Neural progenitor cell (in vitro differentiated cells): ENCODE measurements at regions not wholly inside any gene's neighbourhood (a gene's known extent, or its start where the extent isn't known, plus 50 kb on each side); places are given as distances from the start of the nearest gene placed in this dataset.

Experiments
- DNase-seq: peaks from one replicate; pipeline ENCODE4 v3.0.0-alpha.2; 2016; ENCODE audit warnings: low spot score
- H2AFZ ChIP-seq: fragments of 200-600 bp; sonication (generic); replicated peaks from 2 replicates; pipeline ENCODE4 v1.6.1; 2016; ENCODE audit warnings: antibody characterized with exemption
- H3F3A ChIP-seq: fragments of 200-600 bp; sonication (generic); 2 replicates; pipeline ENCODE4 v1.6.1; 2016; ENCODE audit warnings: antibody characterized with exemption, low read depth
- H3K27ac ChIP-seq: fragments of 200-600 bp; sonication (generic); 2 replicates; pipeline ENCODE4 v1.5.1; 2016; ENCODE audit warnings: mild to moderate bottlenecking
- H3K27me3 ChIP-seq: fragments of 200-600 bp; sonication (generic); 2 replicates; pipeline ENCODE4 v1.6.1; 2016; ENCODE audit warnings: mild to moderate bottlenecking, moderate library complexity
- H3K36me3 ChIP-seq: fragments of 200-600 bp; sonication (generic); 2 replicates; pipeline ENCODE4 v1.5.1; 2016
- H3K4me1 ChIP-seq: fragments of 200-600 bp; sonication (generic); 2 replicates; pipeline ENCODE4 v1.6.1; 2016; ENCODE audit warnings: mixed run types
- H3K4me2 ChIP-seq: fragments of 200-600 bp; sonication (generic); 2 replicates; pipeline ENCODE4 v1.6.1; 2016
- H3K4me3 ChIP-seq: fragments of 200-600 bp; sonication (generic); 2 replicates; pipeline ENCODE4 v1.5.1; 2016
- H3K79me2 ChIP-seq: fragments of 200-600 bp; sonication (generic); 2 replicates; pipeline ENCODE4 v1.6.1; 2016; ENCODE audit warnings: low read depth
- H3K9ac ChIP-seq: fragments of 200-600 bp; sonication (generic); 2 replicates; pipeline ENCODE4 v1.6.1; 2016
- H3K9me3 ChIP-seq: fragments of 200-600 bp; sonication (generic); 2 replicates; pipeline ENCODE4 v1.5.1; 2016; ENCODE audit warnings: low read depth
- H4K20me1 ChIP-seq: fragments of 200-600 bp; sonication (generic); 2 replicates; pipeline ENCODE4 v1.6.1; 2016; ENCODE audit warnings: low read depth
- H3K27ac Mint-ChIP-seq: 3 replicates; pipeline ENCODE4 v1.8.0; 2021; ENCODE audit warnings: mixed read lengths
- H3K27me3 Mint-ChIP-seq: 2 replicates; pipeline ENCODE4 v1.8.0; 2022; ENCODE audit warnings: low read depth, mild to moderate bottlenecking, inconsistent platforms, moderate library complexity, mixed read lengths; ENCODE audit not compliant: insufficient read depth
- H3K36me3 Mint-ChIP-seq: 3 replicates; pipeline ENCODE4 v1.8.0; 2021; ENCODE audit warnings: mixed read lengths
- H3K4me1 Mint-ChIP-seq: 3 replicates; pipeline ENCODE4 v1.8.0; 2021; ENCODE audit warnings: mixed read lengths
- H3K4me3 Mint-ChIP-seq: 3 replicates; pipeline ENCODE4 v1.8.0; 2021; ENCODE audit warnings: mild to moderate bottlenecking, moderate library complexity, mixed read lengths
- H3K9me3 Mint-ChIP-seq: 3 replicates; pipeline ENCODE4 v1.8.0; 2020; ENCODE audit warnings: mixed read lengths
- CTCF ChIP-seq: fragments of 200-600 bp; sonication (generic); IDR thresholded peaks from 2 replicates; pipeline ENCODE4 v1.5.1; 2017; ENCODE audit warnings: antibody characterized with exemption, mild to moderate bottlenecking
- EZH2 ChIP-seq: fragments of 200-600 bp; sonication (generic); IDR thresholded peaks from 2 replicates; pipeline ENCODE4 v1.6.1; 2017; ENCODE audit warnings: antibody characterized with exemption, mild to moderate bottlenecking, moderate library complexity
- EZH2phosphoT487 ChIP-seq: fragments of 200-600 bp; sonication (generic); IDR thresholded peaks from 2 replicates; pipeline ENCODE4 v1.6.1; 2017; ENCODE audit warnings: antibody characterized with exemption

DNA sequence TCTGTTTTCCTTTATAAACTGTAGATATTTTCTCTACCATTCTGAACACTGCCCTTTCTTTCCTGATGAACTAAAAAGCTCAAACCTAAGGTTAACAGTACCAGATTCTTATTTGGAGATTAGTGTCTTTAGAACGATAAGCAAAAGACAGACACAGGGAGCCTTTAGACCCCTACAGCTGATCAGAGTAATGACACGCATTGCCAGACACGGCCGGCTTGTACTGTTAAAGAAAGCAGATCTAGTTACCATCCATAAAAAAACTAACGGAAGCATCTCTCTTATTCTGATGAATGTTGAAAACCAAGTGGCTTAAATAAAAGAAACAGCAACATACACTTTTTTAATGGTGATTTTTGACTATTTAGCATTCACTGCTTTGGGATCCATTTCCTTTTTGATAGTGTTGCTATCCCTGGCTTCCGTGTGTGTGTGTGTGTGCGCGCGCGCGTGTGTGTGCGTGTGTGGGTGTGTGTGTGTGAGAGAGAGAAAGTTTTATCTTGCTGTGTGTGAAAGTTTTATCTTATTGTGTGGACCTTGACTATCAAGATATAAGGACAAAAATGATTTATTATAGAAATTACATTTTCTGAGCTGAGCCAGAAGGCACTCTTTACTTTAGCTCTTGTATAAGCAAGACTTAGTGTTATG lies 95.6 kb upstream of the SLC35B3 start:
- no peak overlapping the region for H3K27ac Mint-ChIP-seq
- peak; percentile 28 for DNase-seq
- Histone ChIP-seq H3K79me2 (no peaks in the 10 kb centered on the region), H2AFZ (no peak overlapping the region), H3K4me1 (peaks cover 5% of the 10 kb centered on the region), H3F3A (no peaks in the 10 kb centered on the region), H3K9me3 (no peaks in the 10 kb centered on the region), H3K36me3 (no peaks in the 10 kb centered on the region), H4K20me1 (no peaks in the 10 kb centered on the region), H3K9ac (no peak overlapping the region), H3K4me2 (no peak overlapping the region), H3K27me3 (no peaks in the 10 kb centered on the region), H3K27ac (no peak overlapping the region), H3K4me3 (no peak overlapping the region)
- peaks cover 11% of the 10 kb centered on the region for H3K4me1 Mint-ChIP-seq
- H3K27me3 Mint-ChIP-seq, result peaks cover 3% of the 10 kb centered on the region
- TF ChIP-seq EZH2phosphoT487 (no peak), CTCF (peak; percentile 30), EZH2 (no peak)
- no peaks in the 10 kb centered on the region for H3K9me3 Mint-ChIP-seq
- H3K36me3 Mint-ChIP-seq, result no peaks in the 10 kb centered on the region
- no peak overlapping the region for H3K4me3 Mint-ChIP-seq

GRCh38 chr6:8529250-8529649 lies 93.9 kb upstream of the SLC35B3 start:
- Mint-ChIP-seq H3K27ac (no peak overlapping the region), H3K4me3 (no peak overlapping the region), H3K4me1 (peaks cover 11% of the 10 kb centered on the region), H3K27me3 (peaks cover 3% of the 10 kb centered on the region), H3K36me3 (no peaks in the 10 kb centered on the region), H3K9me3 (no peaks in the 10 kb centered on the region)
- Histone ChIP-seq H3K36me3 (no peaks in the 10 kb centered on the region), H3K27me3 (no peaks in the 10 kb centered on the region), H3K4me2 (no peak overlapping the region), H3K27ac (no peak overlapping the region), H2AFZ (no peak overlapping the region), H3K9me3 (no peaks in the 10 kb centered on the region), H3K79me2 (no peaks in the 10 kb centered on the region), H3K4me1 (peaks cover 5% of the 10 kb centered on the region), H3K9ac (no peak overlapping the region), H4K20me1 (no peaks in the 10 kb centered on the region), H3K4me3 (no peak overlapping the region), H3F3A (no peaks in the 10 kb centered on the region)
- DNase-seq, result no peak
- TF ChIP-seq CTCF (no peak), EZH2 (no peak), EZH2phosphoT487 (no peak)

DNA sequence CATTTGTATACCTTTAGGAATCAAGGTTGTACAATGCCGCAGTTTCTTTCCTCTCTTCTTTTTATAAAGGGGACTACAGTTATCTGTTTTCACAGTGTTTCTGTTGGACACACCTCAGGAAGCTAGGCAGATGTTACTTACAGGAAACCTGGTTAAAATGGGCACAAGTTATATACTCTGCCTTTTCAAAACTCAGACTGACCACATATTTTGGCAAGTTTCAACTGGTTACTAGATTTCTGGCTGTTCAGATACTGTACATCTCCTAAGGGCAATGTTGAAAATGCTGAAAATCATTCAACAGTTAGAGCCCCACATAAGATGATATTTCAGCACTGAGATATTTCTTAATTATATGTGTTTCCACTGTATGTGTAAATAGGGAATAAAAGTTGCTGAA lies 92.5 kb upstream of the SLC35B3 start:
- Histone ChIP-seq H3K27me3 (no peaks in the 10 kb centered on the region), H3K4me2 (no peak overlapping the region), H2AFZ (no peak overlapping the region), H4K20me1 (no peaks in the 10 kb centered on the region), H3K79me2 (no peaks in the 10 kb centered on the region), H3K9ac (no peak overlapping the region), H3K27ac (no peak overlapping the region), H3K9me3 (no peaks in the 10 kb centered on the region), H3K4me1 (peaks cover 5% of the 10 kb centered on the region), H3F3A (no peaks in the 10 kb centered on the region), H3K36me3 (no peaks in the 10 kb centered on the region), H3K4me3 (no peak overlapping the region)
- Mint-ChIP-seq H3K4me3 (no peak overlapping the region), H3K4me1 (peaks cover 11% of the 10 kb centered on the region), H3K27me3 (peaks cover 3% of the 10 kb centered on the region), H3K36me3 (no peaks in the 10 kb centered on the region), H3K27ac (no peak overlapping the region), H3K9me3 (no peaks in the 10 kb centered on the region)
- DNase-seq, result no peak
- TF ChIP-seq EZH2, result no peak

GRCh38 chr6:8526624-8527023 lies 91.3 kb upstream of the SLC35B3 start:
- Histone ChIP-seq H3K27ac (no peak overlapping the region), H3K36me3 (no peaks in the 10 kb centered on the region), H3K4me1 (peaks cover 5% of the 10 kb centered on the region), H2AFZ (no peak overlapping the region), H3K9ac (no peak overlapping the region), H3K27me3 (no peaks in the 10 kb centered on the region), H3K4me2 (no peak overlapping the region), H4K20me1 (no peaks in the 10 kb centered on the region), H3K4me3 (no peak overlapping the region), H3K9me3 (no peaks in the 10 kb centered on the region), H3K79me2 (no peaks in the 10 kb centered on the region), H3F3A (no peaks in the 10 kb centered on the region)
- Mint-ChIP-seq H3K4me3 (no peak overlapping the region), H3K9me3 (no peaks in the 10 kb centered on the region), H3K27ac (no peak overlapping the region), H3K4me1 (peaks cover 11% of the 10 kb centered on the region), H3K27me3 (peaks cover 3% of the 10 kb centered on the region), H3K36me3 (no peaks in the 10 kb centered on the region)
- TF ChIP-seq EZH2phosphoT487 (no peak), CTCF (no peak), EZH2 (no peak)
- peak; percentile 8 for DNase-seq
